WTC11 (cell line): ENCODE measurements at regions not wholly inside any gene's neighbourhood (a gene's known extent, or its start where the extent isn't known, plus 50 kb on each side); places are given as distances from the start of the nearest gene placed in this dataset.

ENCODE experiments used
- ATAC-seq: fragments of 200-7000 bp; cut with Tn5 transposase; 2 replicates; pipeline ENCODE4 v1.10.0; 2021; ENCODE audit warnings: mild to moderate bottlenecking, moderate library complexity
- CTCF ChIA-PET: fragments of 300-600 bp; sonication (Branson Sonifier 250); formaldehyde crosslinking; loops from one replicate; lab custom pipeline; 2021; ENCODE audit warnings: antibody characterized with exemption; lab: Charles Lee
- POLR2A ChIA-PET: fragments of 350-600 bp; sonication (Branson Sonifier 250); formaldehyde crosslinking; loops from one replicate; lab custom pipeline; 2021; ENCODE audit warnings: antibody characterized with exemption; lab: Charles Lee
- DNase-seq: peaks from one replicate; pipeline ENCODE4 v3.0.0; 2021; ENCODE audit warnings: low spot score
- H3K27ac Mint-ChIP-seq: 2 replicates; pipeline ENCODE4 v1.8.0; 2021; ENCODE audit warnings: mixed read lengths
- H3K27me3 Mint-ChIP-seq: 2 replicates; pipeline ENCODE4 v1.8.0; 2021; ENCODE audit warnings: low read depth, mild to moderate bottlenecking, moderate library complexity, mixed read lengths
- H3K36me3 Mint-ChIP-seq: 2 replicates; pipeline ENCODE4 v1.8.0; 2021; ENCODE audit warnings: mixed read lengths
- H3K4me1 Mint-ChIP-seq: 2 replicates; pipeline ENCODE4 v1.8.0; 2022; ENCODE audit warnings: mixed read lengths
- H3K4me3 Mint-ChIP-seq: 2 replicates; pipeline ENCODE4 v1.8.0; 2021; ENCODE audit warnings: mild to moderate bottlenecking, moderate library complexity, mixed read lengths
- H3K9me3 Mint-ChIP-seq: 2 replicates; pipeline ENCODE4 v1.8.0; 2021; ENCODE audit warnings: mixed read lengths
- CBFB ChIP-seq: sonication (generic); formaldehyde crosslinking; IDR thresholded peaks from 2 replicates; pipeline ENCODE4 v1.8.1; 2022; ENCODE audit warnings: mild to moderate bottlenecking, low read depth, missing genetic modification reagents
- NFATC4 ChIP-seq: fragments of 250-450 bp; sonication (Bioruptor Pico); IDR thresholded peaks from 2 replicates; pipeline ENCODE4 v1.9.0; 2021; ENCODE audit warnings: mild to moderate bottlenecking
- NR3C1 ChIP-seq: sonication (generic); formaldehyde crosslinking; conservative IDR thresholded peaks from 2 replicates; pipeline ENCODE4 v1.8.1; 2023; ENCODE audit warnings: low read depth, mild to moderate bottlenecking, missing genetic modification reagents
- OVOL2 ChIP-seq: fragments of 250-450 bp; sonication (Bioruptor Pico); IDR thresholded peaks from 2 replicates; pipeline ENCODE4 v1.9.0; 2021; ENCODE audit warnings: mild to moderate bottlenecking, borderline replicate concordance
- RORB ChIP-seq: fragments of 250-450 bp; sonication (Bioruptor Pico); IDR thresholded peaks from 2 replicates; pipeline ENCODE4 v1.9.0; 2021; ENCODE audit warnings: mild to moderate bottlenecking
- TCF7 ChIP-seq: sonication (generic); formaldehyde crosslinking; IDR thresholded peaks from 2 replicates; pipeline ENCODE4 v1.8.0; 2022; ENCODE audit warnings: mild to moderate bottlenecking, low read depth, missing genetic modification reagents, moderate library complexity
- TEAD1 ChIP-seq: sonication (generic); formaldehyde crosslinking; IDR thresholded peaks from 2 replicates; pipeline ENCODE4 v1.8.0; 2022; ENCODE audit warnings: mild to moderate bottlenecking, missing genetic modification reagents
- TF ChIP-seq, protein P1 (sequence below): fragments of 250-450 bp; sonication (Bioruptor Pico); IDR thresholded peaks from 2 replicates; pipeline ENCODE4 v1.9.0; 2021; ENCODE audit warnings: mild to moderate bottlenecking
- TF ChIP-seq, protein P2 (sequence below): sonication (generic); formaldehyde crosslinking; conservative IDR thresholded peaks from 2 replicates; pipeline ENCODE4 v1.8.1; 2022; ENCODE audit warnings: mild to moderate bottlenecking, missing genetic modification reagents
- TF ChIP-seq, protein P3 (sequence below): sonication (generic); formaldehyde crosslinking; IDR thresholded peaks from 2 replicates; pipeline ENCODE4 v1.8.1; 2022; ENCODE audit warnings: low read depth, mild to moderate bottlenecking, moderate library complexity, missing genetic modification reagents, borderline replicate concordance
- TF ChIP-seq, protein P4 (sequence below): sonication (generic); formaldehyde crosslinking; IDR thresholded peaks from 2 replicates; pipeline ENCODE4 v1.8.0; 2022; ENCODE audit warnings: mild to moderate bottlenecking, missing genetic modification reagents
- TF ChIP-seq, protein P5 (sequence below): sonication (generic); formaldehyde crosslinking; IDR thresholded peaks from 2 replicates; pipeline ENCODE4 v1.8.1; 2023; ENCODE audit warnings: mild to moderate bottlenecking, missing genetic modification reagents
- TF ChIP-seq, protein P6 (sequence below): fragments of 250-450 bp; sonication (Bioruptor Pico); IDR thresholded peaks from 2 replicates; pipeline ENCODE4 v1.9.0; 2021; ENCODE audit warnings: moderate library complexity, mild to moderate bottlenecking, inconsistent platforms, borderline replicate concordance
- TF ChIP-seq, protein P7 (sequence below): sonication (generic); formaldehyde crosslinking; conservative IDR thresholded peaks from 2 replicates; pipeline ENCODE4 v1.8.1; 2023; ENCODE audit warnings: mild to moderate bottlenecking, low read depth, missing genetic modification reagents, moderate library complexity

DNA sequence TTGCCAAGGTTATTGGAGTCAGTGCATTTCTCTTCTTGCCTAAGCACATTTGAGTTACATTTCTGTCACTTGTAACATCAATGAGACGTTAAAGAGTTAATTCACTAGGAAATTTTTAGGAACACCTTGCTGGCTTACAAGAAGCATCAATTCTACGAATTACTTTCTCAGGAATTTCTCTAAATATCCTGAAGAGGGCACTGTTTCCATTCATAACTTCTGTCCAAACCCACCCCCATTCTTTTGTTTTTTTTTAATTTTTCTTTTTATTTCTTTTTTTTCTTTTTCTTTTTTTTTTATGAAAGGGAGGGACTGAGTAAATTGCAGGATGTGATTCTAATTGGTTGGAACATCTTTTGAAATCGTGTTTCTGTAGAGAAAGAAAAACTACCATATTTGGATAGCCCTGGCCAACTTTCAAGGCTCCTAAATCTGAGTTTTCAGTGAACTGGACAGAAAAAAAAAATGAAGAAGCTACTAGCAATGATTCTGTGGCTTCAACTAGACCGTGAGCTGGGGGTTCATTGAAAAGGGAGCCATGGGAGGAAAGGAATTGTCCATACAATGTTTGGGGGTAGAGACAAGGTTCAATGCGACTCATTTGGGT lies 285.3 kb downstream of the DAD1 start:
- no peak overlapping the region for H3K27ac Mint-ChIP-seq
- H3K36me3 Mint-ChIP-seq = no peaks in the 10 kb centered on the region
- DNase-seq = no peak
- POLR2A ChIA-PET = no interaction called here
- no peaks in the 10 kb centered on the region for H3K9me3 Mint-ChIP-seq
- no peak for ATAC-seq
- TF ChIP-seq, protein P1, sequence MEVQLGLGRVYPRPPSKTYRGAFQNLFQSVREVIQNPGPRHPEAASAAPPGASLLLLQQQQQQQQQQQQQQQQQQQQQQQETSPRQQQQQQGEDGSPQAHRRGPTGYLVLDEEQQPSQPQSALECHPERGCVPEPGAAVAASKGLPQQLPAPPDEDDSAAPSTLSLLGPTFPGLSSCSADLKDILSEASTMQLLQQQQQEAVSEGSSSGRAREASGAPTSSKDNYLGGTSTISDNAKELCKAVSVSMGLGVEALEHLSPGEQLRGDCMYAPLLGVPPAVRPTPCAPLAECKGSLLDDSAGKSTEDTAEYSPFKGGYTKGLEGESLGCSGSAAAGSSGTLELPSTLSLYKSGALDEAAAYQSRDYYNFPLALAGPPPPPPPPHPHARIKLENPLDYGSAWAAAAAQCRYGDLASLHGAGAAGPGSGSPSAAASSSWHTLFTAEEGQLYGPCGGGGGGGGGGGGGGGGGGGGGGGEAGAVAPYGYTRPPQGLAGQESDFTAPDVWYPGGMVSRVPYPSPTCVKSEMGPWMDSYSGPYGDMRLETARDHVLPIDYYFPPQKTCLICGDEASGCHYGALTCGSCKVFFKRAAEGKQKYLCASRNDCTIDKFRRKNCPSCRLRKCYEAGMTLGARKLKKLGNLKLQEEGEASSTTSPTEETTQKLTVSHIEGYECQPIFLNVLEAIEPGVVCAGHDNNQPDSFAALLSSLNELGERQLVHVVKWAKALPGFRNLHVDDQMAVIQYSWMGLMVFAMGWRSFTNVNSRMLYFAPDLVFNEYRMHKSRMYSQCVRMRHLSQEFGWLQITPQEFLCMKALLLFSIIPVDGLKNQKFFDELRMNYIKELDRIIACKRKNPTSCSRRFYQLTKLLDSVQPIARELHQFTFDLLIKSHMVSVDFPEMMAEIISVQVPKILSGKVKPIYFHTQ (CRISPR knock-in tag) = no peak
- TF ChIP-seq CBFB (CRISPR knock-in tag) = no peak
- TF ChIP-seq, protein P2, sequence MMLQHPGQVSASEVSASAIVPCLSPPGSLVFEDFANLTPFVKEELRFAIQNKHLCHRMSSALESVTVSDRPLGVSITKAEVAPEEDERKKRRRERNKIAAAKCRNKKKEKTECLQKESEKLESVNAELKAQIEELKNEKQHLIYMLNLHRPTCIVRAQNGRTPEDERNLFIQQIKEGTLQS (CRISPR knock-in tag) = no peak
- TF ChIP-seq, protein P3, sequence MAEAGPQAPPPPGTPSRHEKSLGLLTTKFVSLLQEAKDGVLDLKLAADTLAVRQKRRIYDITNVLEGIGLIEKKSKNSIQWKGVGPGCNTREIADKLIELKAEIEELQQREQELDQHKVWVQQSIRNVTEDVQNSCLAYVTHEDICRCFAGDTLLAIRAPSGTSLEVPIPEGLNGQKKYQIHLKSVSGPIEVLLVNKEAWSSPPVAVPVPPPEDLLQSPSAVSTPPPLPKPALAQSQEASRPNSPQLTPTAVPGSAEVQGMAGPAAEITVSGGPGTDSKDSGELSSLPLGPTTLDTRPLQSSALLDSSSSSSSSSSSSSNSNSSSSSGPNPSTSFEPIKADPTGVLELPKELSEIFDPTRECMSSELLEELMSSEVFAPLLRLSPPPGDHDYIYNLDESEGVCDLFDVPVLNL (CRISPR knock-in tag) = no peak
- TF ChIP-seq NFATC4 (CRISPR knock-in tag) = no peak
- TF ChIP-seq, protein P4, sequence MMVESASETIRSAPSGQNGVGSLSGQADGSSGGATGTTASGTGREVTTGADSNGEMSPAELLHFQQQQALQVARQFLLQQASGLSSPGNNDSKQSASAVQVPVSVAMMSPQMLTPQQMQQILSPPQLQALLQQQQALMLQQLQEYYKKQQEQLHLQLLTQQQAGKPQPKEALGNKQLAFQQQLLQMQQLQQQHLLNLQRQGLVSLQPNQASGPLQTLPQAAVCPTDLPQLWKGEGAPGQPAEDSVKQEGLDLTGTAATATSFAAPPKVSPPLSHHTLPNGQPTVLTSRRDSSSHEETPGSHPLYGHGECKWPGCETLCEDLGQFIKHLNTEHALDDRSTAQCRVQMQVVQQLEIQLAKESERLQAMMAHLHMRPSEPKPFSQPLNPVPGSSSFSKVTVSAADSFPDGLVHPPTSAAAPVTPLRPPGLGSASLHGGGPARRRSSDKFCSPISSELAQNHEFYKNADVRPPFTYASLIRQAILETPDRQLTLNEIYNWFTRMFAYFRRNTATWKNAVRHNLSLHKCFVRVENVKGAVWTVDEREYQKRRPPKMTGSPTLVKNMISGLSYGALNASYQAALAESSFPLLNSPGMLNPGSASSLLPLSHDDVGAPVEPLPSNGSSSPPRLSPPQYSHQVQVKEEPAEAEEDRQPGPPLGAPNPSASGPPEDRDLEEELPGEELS = no peak
- TF ChIP-seq OVOL2 = no peak
- TF ChIP-seq, protein P5, sequence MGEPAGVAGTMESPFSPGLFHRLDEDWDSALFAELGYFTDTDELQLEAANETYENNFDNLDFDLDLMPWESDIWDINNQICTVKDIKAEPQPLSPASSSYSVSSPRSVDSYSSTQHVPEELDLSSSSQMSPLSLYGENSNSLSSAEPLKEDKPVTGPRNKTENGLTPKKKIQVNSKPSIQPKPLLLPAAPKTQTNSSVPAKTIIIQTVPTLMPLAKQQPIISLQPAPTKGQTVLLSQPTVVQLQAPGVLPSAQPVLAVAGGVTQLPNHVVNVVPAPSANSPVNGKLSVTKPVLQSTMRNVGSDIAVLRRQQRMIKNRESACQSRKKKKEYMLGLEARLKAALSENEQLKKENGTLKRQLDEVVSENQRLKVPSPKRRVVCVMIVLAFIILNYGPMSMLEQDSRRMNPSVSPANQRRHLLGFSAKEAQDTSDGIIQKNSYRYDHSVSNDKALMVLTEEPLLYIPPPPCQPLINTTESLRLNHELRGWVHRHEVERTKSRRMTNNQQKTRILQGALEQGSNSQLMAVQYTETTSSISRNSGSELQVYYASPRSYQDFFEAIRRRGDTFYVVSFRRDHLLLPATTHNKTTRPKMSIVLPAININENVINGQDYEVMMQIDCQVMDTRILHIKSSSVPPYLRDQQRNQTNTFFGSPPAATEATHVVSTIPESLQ = no peak
- TF ChIP-seq, protein P6, sequence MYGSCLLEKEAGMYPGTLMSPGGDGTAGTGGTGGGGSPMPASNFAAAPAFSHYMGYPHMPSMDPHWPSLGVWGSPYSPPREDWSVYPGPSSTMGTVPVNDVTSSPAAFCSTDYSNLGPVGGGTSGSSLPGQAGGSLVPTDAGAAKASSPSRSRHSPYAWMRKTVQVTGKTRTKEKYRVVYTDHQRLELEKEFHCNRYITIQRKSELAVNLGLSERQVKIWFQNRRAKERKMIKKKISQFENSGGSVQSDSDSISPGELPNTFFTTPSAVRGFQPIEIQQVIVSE (CRISPR knock-in tag) = no peak
- TF ChIP-seq, protein P7, sequence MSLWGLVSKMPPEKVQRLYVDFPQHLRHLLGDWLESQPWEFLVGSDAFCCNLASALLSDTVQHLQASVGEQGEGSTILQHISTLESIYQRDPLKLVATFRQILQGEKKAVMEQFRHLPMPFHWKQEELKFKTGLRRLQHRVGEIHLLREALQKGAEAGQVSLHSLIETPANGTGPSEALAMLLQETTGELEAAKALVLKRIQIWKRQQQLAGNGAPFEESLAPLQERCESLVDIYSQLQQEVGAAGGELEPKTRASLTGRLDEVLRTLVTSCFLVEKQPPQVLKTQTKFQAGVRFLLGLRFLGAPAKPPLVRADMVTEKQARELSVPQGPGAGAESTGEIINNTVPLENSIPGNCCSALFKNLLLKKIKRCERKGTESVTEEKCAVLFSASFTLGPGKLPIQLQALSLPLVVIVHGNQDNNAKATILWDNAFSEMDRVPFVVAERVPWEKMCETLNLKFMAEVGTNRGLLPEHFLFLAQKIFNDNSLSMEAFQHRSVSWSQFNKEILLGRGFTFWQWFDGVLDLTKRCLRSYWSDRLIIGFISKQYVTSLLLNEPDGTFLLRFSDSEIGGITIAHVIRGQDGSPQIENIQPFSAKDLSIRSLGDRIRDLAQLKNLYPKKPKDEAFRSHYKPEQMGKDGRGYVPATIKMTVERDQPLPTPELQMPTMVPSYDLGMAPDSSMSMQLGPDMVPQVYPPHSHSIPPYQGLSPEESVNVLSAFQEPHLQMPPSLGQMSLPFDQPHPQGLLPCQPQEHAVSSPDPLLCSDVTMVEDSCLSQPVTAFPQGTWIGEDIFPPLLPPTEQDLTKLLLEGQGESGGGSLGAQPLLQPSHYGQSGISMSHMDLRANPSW = no peak
- TF ChIP-seq RORB (CRISPR knock-in tag) = no peak
- TF ChIP-seq NR3C1 = no peak
- no peak for TF ChIP-seq TEAD1
- TF ChIP-seq TCF7 (CRISPR knock-in tag) = no peak
- TF ChIP-seq, all 79 proteins: peak for 0
- CTCF ChIA-PET = interaction anchor here (1.0 to 1.3 kb wide), 3 partner anchors 16 to 80 kb away, joined by 3 to 6 read pairs (median 3); no protein-coding TSS in a partner anchor
- H3K4me3 Mint-ChIP-seq = no peak overlapping the region
- no peaks in the 10 kb centered on the region; the same call in 1 of the 2 replicates for H3K27me3 Mint-ChIP-seq
- no peaks in the 10 kb centered on the region for H3K4me1 Mint-ChIP-seq
